Left lung (tissue), 4 donors: ENCODE measurements at regions not wholly inside any gene's neighbourhood (a gene's known extent, or its start where the extent isn't known, plus 50 kb on each side); places are given as distances from the start of the nearest gene placed in this dataset.
A peak's percentile ranks its signal among the peaks of the same experiment; 100 is the strongest.

ENCODE experiments used
- ATAC-seq: fragments of 200-7000 bp; cut with Tn5 transposase; one replicate; pipeline ENCODE4 v1.9.1; 2020; ENCODE audit warnings: moderate library complexity
- DNase-seq, 4 donors: peaks; one replicate each; pipeline ENCODE4 v3.0.0-alpha.2; 2013 to 2020
- H3K27ac ChIP-seq, 2 donors: fragments of 200-600 bp; sonication (generic) in 1 of 2; one replicate each; pipeline versions ENCODE4 v1.5.0 to v1.8.0; 2020 to 2021
- H3K27me3 ChIP-seq, 2 donors: fragments of 200-600 bp; sonication (generic) in 1 of 2; one replicate each; pipeline versions ENCODE4 v1.5.0 to v1.8.0; 2020 to 2021
- H3K36me3 ChIP-seq, 2 donors: fragments of 200-600 bp; sonication (generic) in 1 of 2; one replicate each; pipeline versions ENCODE4 v1.5.0 to v1.8.0; 2020 to 2021
- H3K4me1 ChIP-seq, 2 donors: fragments of 200-600 bp; one replicate each; pipeline ENCODE4 v1.8.0; 2021
- H3K4me3 ChIP-seq, 2 donors: fragments of 200-600 bp; sonication (generic) in 1 of 2; one replicate each; pipeline versions ENCODE4 v1.5.0 to v1.8.0; 2020 to 2021; ENCODE audit warnings: mild to moderate bottlenecking in 1 of 2
- H3K9me3 ChIP-seq, 2 donors: fragments of 200-600 bp; sonication (generic) in 1 of 2; one replicate each; pipeline versions ENCODE4 v1.5.0 to v1.8.0; 2020 to 2021
- CTCF ChIP-seq, 2 donors: fragments of 200-600 bp; sonication (generic) in 1 of 2; IDR thresholded peaks; one replicate each; pipeline versions ENCODE4 v1.5.0 to v1.8.0; 2021; ENCODE audit warnings: antibody characterized with exemption in 2 of 2
- intact Hi-C, 2 donors: fragments of 100-400 bp; cut with DNase I; formaldehyde crosslinking; loops; one replicate each; pipeline versions ENCODE4 v1.11.2 to v1.14.2; 2022
- donor health status: DM: no; HTN: yes; CAD: no.
- donor health status: DM: no; HTN: no; CAD: no.

GRCh38 chr12:92557422-92557724 is 145.4 kb upstream of the PLEKHG7 start:
- Histone ChIP-seq H3K27ac (no peak overlapping the region), H3K4me3 (no peak overlapping the region), H3K4me1 (peaks cover 3 to 27% of the 10 kb centered on the region in 2 donors), H3K36me3 (no peaks in the 10 kb centered on the region), H3K27me3 (no peaks in the 10 kb centered on the region), H3K9me3 (no peaks in the 10 kb centered on the region)
- ATAC-seq (no peak), DNase-seq (no peak)
- intact Hi-C loops: no loop called here
- no peak for TF ChIP-seq CTCF (IDR thresholded peaks at IDR 0.05)

- H3K4me3 ChIP-seq: no peak overlapping the region
- H3K27me3 ChIP-seq: no peaks in the 10 kb centered on the region
- DNase-seq (no peak), ATAC-seq (no peak)
- H3K4me1 ChIP-seq: peaks cover 8 to 29% of the 10 kb centered on the region in 2 donors
- no peaks in the 10 kb centered on the region for H3K9me3 ChIP-seq
- intact Hi-C loops: no loop called here
- TF ChIP-seq CTCF (IDR thresholded peaks at IDR 0.05): no peak
- H3K36me3 ChIP-seq: no peaks in the 10 kb centered on the region
- H3K27ac ChIP-seq: no peak overlapping the region
Measured at GRCh38 chr12:92556637-92557421, 146.0 kb upstream of the PLEKHG7 start.

GRCh38 chr12:92556141-92556540 is 146.6 kb upstream of the PLEKHG7 start:
- no peaks in the 10 kb centered on the region for H3K27me3 ChIP-seq
- no peaks in the 10 kb centered on the region for H3K36me3 ChIP-seq
- intact Hi-C loops: no loop called here
- peaks cover 8 to 25% of the 10 kb centered on the region in 2 donors for H3K4me1 ChIP-seq
- no peak overlapping the region for H3K4me3 ChIP-seq
- ATAC-seq (no peak), DNase-seq (no peak)
- no peaks in the 10 kb centered on the region for H3K9me3 ChIP-seq
- no peak for TF ChIP-seq CTCF (IDR thresholded peaks at IDR 0.05)
- H3K27ac ChIP-seq: no peak overlapping the region

- Histone ChIP-seq H3K27me3 (no peaks in the 10 kb centered on the region), H3K4me1 (peaks cover 8 to 23% of the 10 kb centered on the region in 2 donors), H3K4me3 (no peak overlapping the region), H3K27ac (peak overlapping the region in 1 of 2 donors; percentile 33), H3K36me3 (no peaks in the 10 kb centered on the region), H3K9me3 (no peaks in the 10 kb centered on the region)
- intact Hi-C loops: no loop called here
- ATAC-seq: no peak
- no peak for TF ChIP-seq CTCF (IDR thresholded peaks at IDR 0.05)
- DNase-seq: no peak
Measured at GRCh38 chr12:92554158-92555073, 148.4 kb upstream of the PLEKHG7 start.

GRCh38 chr12:92553389-92553788 is 149.4 kb upstream of the PLEKHG7 start:
- Histone ChIP-seq H3K4me1 (peaks cover 8 to 23% of the 10 kb centered on the region in 2 donors), H3K27me3 (no peaks in the 10 kb centered on the region), H3K27ac (no peak overlapping the region), H3K9me3 (no peaks in the 10 kb centered on the region), H3K36me3 (no peaks in the 10 kb centered on the region), H3K4me3 (no peak overlapping the region)
- ATAC-seq (peak; percentile 52), DNase-seq (peak in 2 of 4 donors; percentile 46 to 69)
- intact Hi-C loops: no loop called here
- no peak for TF ChIP-seq CTCF (IDR thresholded peaks at IDR 0.05)
